Ovary (tissue), 7 donors: ENCODE measurements at regions not wholly inside any gene's neighbourhood (a gene's known extent, or its start where the extent isn't known, plus 50 kb on each side); places are given as distances from the start of the nearest gene placed in this dataset.

ENCODE experiments used
- DNase-seq, 5 donors: peaks; one replicate each; pipeline ENCODE4 v3.0.0-alpha.2; 2019 to 2020
- H3K27ac ChIP-seq, 2 donors: fragments of 200-600 bp; one replicate each; pipeline versions ENCODE4 v1.5.1 to v1.8.0; 2019 to 2022
- H3K27me3 ChIP-seq: fragments of 200-600 bp; one replicate; pipeline ENCODE4 v1.8.0; 2022
- H3K36me3 ChIP-seq: fragments of 200-600 bp; sonication (generic); one replicate; pipeline ENCODE4 v1.5.1; 2019
- H3K4me1 ChIP-seq: one replicate; pipeline ENCODE4 v1.8.1; 2013; ENCODE audit warnings: mild to moderate bottlenecking, moderate library complexity; ENCODE audit not compliant: insufficient read depth
- H3K4me3 ChIP-seq: fragments of 200-600 bp; sonication (generic); one replicate; pipeline ENCODE4 v1.5.1; 2017
- H3K9me3 ChIP-seq, 2 donors: fragments of 200-600 bp in 1 of 2; sonication (generic) in 1 of 2; one replicate each; pipeline versions ENCODE4 v1.5.1 to v1.8.1; 2013 to 2019; ENCODE audit warnings: mild to moderate bottlenecking in 1 of 2, moderate library complexity in 1 of 2
- EP300 ChIP-seq: sonication (generic); formaldehyde crosslinking; IDR thresholded peaks from one replicate; pipeline ENCODE4 v1.6.1; 2017; ENCODE audit warnings: antibody characterized with exemption
- POLR2A ChIP-seq: fragments of 450-650 bp; IDR thresholded peaks from one replicate; pipeline ENCODE4 v1.6.1; 2017; ENCODE audit warnings: antibody characterized with exemption, mild to moderate bottlenecking, moderate library complexity
- WGBS, 3 donors: extraction: QIAGEN DNeasy Blood & Tissue Kit in 1 of 3; methylation state at CpG; one replicate each; pipeline versions ENCODE4 v1.1.5 to v1.1.7; 2013 to 2017; 5-methylcytosine and 5-hydroxymethylcytosine counted together
- intact Hi-C, 4 donors: fragments of 100-400 bp; cut with DNase I; formaldehyde crosslinking; loops; one replicate each; pipeline versions ENCODE4 v1.11.0 to v1.15.1; 2022 to 2023
- TF ChIP-seq, protein P1 (sequence below), 3 donors: fragments of 450-650 bp in 2 of 3; fragments of 200-600 bp in 1 of 3; IDR thresholded peaks; one replicate each; pipeline versions ENCODE4 v1.5.1 to v1.8.0; 2016 to 2022; ENCODE audit warnings: antibody characterized with exemption in 3 of 3, mild to moderate bottlenecking in 1 of 3
- donor health status: DM: no; HTN: no; CAD: no; lungs with moderate emphysema.
- donor health status: DM: no; HTN: no; CAD: no.
- donor health status: Bipolar disorder and iron deficiency.
- donor health status: DM: no; HTN: no; CAD: no.
- donor health status: DM: yes; HTN: yes; CAD: no.

DNA sequence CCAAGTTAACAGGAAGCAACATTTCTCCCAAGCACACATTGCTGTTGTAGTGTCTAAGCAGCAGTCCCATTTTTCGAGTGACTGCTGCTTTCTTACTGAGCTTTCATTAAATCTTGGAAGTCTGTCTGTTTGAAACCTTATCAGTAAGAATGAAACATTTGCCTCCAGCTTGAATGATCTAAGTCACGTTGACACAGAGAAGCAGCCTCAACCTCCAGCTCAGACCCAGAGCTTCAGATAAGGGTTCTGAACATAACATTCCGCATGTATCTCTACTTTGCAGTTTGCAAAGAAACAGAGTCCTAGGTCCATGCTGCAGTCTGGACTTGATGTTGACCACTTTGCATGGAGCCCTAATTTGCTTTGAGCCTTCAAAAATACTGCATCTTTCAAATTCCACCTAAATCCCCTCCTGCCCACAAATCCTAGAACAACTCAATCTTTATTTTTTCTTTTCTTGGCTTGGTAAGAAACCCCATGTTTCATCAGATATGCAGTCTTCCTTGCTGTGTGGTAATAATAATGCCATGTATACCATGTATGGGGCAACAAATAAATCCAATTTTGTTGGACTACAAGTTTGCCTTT lies 698.7 kb upstream of the IGFBP3 start:
- no peaks in the 10 kb centered on the region for H3K36me3 ChIP-seq
- intact Hi-C loops = no loop called here
- H3K4me3 ChIP-seq = no peak overlapping the region
- H3K4me1 ChIP-seq = no peaks in the 10 kb centered on the region
- no peak for DNase-seq
- no peak overlapping the region for H3K27ac ChIP-seq
- no peak for TF ChIP-seq POLR2A
- TF ChIP-seq, protein P1, sequence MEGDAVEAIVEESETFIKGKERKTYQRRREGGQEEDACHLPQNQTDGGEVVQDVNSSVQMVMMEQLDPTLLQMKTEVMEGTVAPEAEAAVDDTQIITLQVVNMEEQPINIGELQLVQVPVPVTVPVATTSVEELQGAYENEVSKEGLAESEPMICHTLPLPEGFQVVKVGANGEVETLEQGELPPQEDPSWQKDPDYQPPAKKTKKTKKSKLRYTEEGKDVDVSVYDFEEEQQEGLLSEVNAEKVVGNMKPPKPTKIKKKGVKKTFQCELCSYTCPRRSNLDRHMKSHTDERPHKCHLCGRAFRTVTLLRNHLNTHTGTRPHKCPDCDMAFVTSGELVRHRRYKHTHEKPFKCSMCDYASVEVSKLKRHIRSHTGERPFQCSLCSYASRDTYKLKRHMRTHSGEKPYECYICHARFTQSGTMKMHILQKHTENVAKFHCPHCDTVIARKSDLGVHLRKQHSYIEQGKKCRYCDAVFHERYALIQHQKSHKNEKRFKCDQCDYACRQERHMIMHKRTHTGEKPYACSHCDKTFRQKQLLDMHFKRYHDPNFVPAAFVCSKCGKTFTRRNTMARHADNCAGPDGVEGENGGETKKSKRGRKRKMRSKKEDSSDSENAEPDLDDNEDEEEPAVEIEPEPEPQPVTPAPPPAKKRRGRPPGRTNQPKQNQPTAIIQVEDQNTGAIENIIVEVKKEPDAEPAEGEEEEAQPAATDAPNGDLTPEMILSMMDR (IDR thresholded peaks at IDR 0.05) = no peak
- peaks cover 2% of the 10 kb centered on the region for H3K27me3 ChIP-seq
- WGBS, 3 donors = 12 to 41% (median 21%) methylated on average over 3 of the region's 3 CpGs
- H3K9me3 ChIP-seq = no peaks in the 10 kb centered on the region

DNA sequence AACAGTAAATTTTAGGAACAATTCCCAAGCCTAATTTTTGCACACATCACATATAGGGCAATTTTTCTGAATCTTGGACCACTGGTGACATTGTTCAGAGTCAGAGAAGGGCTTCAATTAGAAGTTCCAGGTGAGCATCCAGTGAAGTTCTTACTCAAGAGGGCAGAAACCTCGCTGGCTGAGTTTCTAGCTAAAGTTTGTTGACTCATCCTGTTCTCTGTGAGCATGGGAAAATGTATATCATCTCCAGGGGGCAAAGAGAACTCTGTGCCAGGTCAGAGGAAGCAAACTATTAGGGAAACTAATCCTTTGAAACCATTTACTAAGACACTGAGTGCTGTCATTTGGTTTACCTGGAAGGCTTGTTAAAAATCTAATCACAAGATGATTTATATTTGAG lies 695.6 kb upstream of the IGFBP3 start:
- DNase-seq = no peak
- no peak for TF ChIP-seq POLR2A
- no peak for TF ChIP-seq EP300
- TF ChIP-seq, protein P1 (IDR thresholded peaks at IDR 0.05) = no peak

DNA sequence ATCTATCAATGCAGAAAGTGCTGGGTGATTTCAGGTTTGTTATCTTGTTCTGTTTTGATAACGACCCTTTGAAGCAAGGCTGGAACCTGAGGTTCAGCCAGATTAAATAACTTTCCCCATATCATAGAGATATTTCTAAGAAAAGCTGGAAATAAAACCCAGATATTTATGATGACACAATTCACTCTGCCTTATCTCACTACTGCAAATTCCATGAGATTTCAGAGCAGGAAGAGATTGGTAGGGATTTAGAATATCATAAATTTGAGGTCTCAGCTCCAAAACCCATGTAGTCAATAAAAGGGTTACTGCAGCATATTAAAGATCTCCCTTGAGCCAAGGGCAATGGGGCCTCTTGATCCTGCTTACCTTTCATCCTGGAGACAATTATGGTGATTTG lies 692.5 kb upstream of the IGFBP3 start:
- Histone ChIP-seq H3K36me3 (no peaks in the 10 kb centered on the region), H3K4me3 (no peak overlapping the region), H3K4me1 (no peaks in the 10 kb centered on the region), H3K27me3 (peaks cover 2% of the 10 kb centered on the region), H3K27ac (no peak overlapping the region), H3K9me3 (no peaks in the 10 kb centered on the region)
- TF ChIP-seq EP300 (no peak), POLR2A (no peak)
- TF ChIP-seq, protein P1 (IDR thresholded peaks at IDR 0.05) = no peak
- no peak for DNase-seq
- WGBS, 3 donors = 30 to 49% (median 37%) methylated on average over 1 of the region's 1 CpG
- intact Hi-C loops = no loop called here

More for the DNA sequence above, 695.6 kb upstream of the IGFBP3 start:
- 90 to 95% (median 94%) methylated on average over 1 of the region's 1 CpG for WGBS, 3 donors
- intact Hi-C loops = no loop called here
- Histone ChIP-seq H3K27me3 (peaks cover 2% of the 10 kb centered on the region), H3K27ac (no peak overlapping the region), H3K4me3 (no peak overlapping the region), H3K36me3 (no peaks in the 10 kb centered on the region), H3K4me1 (no peaks in the 10 kb centered on the region), H3K9me3 (no peaks in the 10 kb centered on the region)

DNA sequence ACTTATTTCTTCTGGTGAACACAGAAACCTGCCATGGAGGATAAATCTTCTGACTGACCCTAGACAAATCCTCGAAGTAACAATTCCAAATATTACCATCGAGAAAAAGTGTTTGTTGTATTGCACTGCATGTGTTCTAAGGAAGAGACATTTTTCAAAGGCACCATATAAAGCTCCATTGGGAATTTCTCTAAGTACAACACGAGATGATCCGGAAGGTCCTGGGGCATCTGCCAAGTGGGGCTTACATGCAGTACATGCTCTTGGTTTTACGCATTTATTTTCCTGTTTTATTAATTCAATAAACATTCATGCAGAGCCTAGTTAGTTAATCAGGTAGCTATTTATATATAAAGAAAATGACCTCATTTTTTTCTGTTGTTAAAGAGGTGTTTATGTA lies 692.0 kb upstream of the IGFBP3 start:
- DNase-seq = no peak
- H3K27ac ChIP-seq = no peak overlapping the region
- 54 to 73% (median 60%) methylated on average over 5 of the region's 5 CpGs for WGBS, 3 donors
- intact Hi-C loops = no loop called here
- peaks cover 2% of the 10 kb centered on the region for H3K27me3 ChIP-seq
- H3K9me3 ChIP-seq = no peaks in the 10 kb centered on the region
- no peaks in the 10 kb centered on the region for H3K36me3 ChIP-seq
- H3K4me1 ChIP-seq = no peaks in the 10 kb centered on the region
- no peak overlapping the region for H3K4me3 ChIP-seq
- TF ChIP-seq POLR2A (no peak), EP300 (no peak)
- TF ChIP-seq, protein P1 (IDR thresholded peaks at IDR 0.05) = no peak
